HG03575 (cell line): ENCODE measurements at regions not wholly inside any gene's neighbourhood (a gene's known extent, or its start where the extent isn't known, plus 50 kb on each side); places are given as distances from the start of the nearest gene placed in this dataset.

Experiments
- ATAC-seq: cut with Tn5 transposase; IDR thresholded peaks from one replicate; pipeline ENCODE4 v1.9.1; 2021; ENCODE audit not compliant: unreplicated experiment, insufficient number of reproducible peaks, low FRiP score; ENCODE audit errors: extremely low read depth

DNA sequence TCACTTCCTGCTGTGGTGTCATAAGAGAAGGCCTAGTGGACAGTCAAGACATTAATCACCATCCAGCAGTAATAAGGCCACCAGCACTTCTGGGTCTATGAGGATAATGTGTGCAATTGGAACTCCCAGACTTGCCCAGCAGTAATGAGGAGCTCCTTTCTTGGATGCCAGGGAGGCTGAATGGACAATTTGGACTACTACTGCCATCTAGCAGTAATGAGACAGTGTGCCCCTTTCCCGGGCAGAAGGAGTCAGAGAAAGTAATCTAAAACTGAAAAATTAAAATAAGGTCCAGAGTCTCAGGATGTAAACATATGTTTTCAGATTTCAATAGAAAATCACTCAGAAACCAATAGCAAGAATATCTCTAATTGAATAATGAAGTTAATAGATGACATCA, 400.4 kb downstream of the CDC14C start:
- no peak for ATAC-seq

GRCh38 chr7:49325571-49325970, 401.2 kb downstream of the CDC14C start:
- no peak for ATAC-seq

DNA sequence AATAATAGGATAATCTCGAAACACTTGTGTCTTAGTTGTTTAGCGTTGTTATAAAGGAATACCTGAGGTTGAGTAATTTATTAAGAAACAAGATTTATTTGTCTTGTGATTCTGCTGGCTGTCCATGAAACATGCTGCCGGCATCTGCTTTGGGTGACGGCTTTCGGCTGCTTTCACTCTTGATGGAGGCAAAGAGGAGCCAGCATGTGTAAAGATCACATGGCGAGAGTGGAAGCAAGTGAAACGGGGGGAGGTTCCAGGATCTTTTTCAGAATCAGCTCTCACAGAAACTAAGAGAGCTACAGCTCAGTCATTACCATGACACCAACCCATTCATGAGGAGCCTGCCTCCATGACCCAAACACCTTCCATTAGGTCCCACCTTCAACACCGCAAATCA, 402.8 kb downstream of the CDC14C start:
- ATAC-seq: no peak

- no peak for ATAC-seq
Observed at GRCh38 chr7:49333180-49333881, 409.0 kb downstream of the CDC14C start.

GRCh38 chr7:49341849-49342248, 417.5 kb downstream of the CDC14C start:
- no peak for ATAC-seq

DNA sequence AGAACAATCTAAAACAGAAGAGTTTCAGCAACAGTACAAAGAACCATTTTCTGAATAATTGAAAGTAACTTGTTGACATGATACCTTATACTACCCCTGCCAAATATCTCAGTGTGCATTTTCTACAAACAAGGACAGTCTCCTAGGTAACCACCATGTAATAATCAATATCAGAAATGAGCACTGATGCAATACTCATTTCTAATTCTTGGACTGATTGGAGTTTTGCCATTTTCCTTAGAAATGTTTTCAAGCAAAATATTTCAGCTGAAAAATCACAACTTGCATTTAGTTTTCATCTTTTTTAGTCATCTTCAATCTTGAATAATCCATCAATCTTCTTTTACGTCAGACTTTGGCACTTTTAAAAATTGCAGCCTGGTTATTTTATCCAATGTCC, 420.2 kb downstream of the CDC14C start:
- ATAC-seq: no peak

DNA sequence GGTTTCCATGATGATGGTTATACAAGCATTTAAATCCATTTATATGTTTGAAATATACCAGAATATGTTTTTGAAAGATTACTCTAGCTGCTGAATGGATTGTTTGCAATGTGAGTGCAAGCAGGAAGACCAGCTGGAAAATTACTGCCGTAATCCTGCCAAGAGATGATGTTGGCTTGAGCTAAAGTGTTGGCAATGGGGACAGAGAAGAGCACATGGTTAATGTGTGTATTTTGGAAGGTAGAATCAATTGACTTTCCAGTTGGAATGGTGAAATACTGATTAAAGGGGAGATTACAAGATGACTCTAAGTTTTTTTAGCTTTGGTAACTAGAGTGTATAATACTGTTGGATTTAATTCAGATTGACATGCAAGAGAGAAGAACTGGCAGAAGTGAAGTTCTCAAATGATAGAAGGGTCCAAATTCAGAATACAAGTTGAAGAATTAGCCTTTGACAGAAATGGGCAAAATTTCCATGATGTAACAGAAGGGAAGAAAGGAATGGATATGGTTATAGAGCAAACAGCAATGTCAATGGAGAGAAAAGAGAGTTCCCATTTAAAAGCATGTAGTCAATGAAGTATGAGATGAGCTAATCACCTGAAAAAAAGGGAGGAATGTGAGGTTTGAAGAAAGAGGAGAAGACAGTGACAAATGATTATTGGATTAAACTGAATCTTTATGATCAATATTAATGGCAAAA, 422.0 kb downstream of the CDC14C start:
- ATAC-seq: no peak

- ATAC-seq: no peak
Observed at GRCh38 chr7:49367072-49367471, 406.4 kb upstream of the VWC2 start.

GRCh38 chr7:49371771-49372170, 401.7 kb upstream of the VWC2 start:
- no peak for ATAC-seq

GRCh38 chr7:49376817-49377375, 396.5 kb upstream of the VWC2 start:
- ATAC-seq: no peak

DNA sequence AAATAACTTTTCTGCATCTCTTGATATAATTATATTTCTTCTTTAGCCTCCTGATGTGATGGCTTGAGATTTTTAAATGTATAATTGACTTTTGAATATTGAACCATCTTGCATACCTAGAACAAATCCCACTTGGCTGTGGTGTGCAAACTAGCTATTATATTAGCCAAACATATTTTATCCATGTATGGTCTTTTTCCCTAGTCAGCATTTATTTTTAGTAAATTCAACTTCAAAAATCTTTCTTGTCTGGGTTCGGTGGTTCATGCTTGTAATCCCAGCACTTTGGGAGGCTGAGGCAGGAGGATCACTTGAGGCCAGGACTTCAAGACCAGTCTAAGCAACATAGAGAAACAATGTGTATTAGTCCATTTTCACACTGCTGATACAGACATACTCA, 386.6 kb upstream of the VWC2 start:
- no peak for ATAC-seq

DNA sequence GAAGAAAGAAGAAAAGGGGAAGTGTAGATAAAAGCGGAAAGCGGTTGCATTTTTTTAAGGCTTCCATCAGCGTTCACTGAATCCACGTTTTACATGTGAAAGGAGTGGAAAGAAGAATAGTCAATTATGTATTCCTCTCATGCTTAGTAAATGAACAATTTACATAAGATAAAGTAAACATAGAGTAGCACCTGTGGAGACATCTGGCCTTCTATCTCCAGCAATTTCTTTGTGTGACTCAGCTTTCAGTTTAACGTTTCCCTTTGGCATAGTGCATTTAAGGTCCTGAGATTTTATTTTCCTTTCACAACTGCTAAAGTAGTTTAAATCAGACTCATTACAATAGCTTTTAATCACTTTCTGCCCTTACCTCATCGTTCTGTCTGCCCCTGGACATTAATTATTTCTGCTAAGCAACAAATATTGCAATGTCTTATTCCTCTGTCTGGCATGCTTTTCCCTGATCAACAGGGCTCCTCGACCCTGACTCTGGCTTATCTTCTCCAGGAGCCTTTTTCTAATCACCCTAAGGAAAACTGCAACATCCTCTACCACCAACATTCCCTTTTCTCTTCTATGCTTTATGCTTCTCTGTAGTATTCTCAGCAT, 383.5 kb upstream of the VWC2 start:
- no peak for ATAC-seq

- ATAC-seq: no peak
Observed at GRCh38 chr7:49396229-49396628, 377.2 kb upstream of the VWC2 start.

- ATAC-seq: no peak
Observed at GRCh38 chr7:49397750-49398149, 375.7 kb upstream of the VWC2 start.

- no peak for ATAC-seq
Observed at GRCh38 chr7:49398236-49398635, 375.2 kb upstream of the VWC2 start.

DNA sequence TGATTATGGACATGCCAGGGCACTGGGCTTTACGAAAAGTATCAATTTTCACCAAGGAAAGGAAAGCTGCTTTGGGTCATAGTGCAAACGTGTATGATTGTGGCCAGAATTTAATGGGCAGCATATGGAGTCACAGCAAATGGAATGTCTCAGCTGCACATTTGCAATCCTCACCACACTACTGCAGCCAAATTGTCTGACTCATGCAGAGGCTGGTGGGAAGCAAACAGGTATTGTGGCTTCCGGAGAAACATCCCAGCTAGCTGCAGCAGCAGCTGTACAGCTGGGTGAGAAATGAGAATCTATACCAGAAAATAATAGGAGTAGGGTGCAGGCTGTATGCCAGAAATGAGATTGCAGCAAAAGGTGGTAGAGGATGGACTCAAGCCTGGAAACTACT, 374.7 kb upstream of the VWC2 start:
- ATAC-seq: no peak

DNA sequence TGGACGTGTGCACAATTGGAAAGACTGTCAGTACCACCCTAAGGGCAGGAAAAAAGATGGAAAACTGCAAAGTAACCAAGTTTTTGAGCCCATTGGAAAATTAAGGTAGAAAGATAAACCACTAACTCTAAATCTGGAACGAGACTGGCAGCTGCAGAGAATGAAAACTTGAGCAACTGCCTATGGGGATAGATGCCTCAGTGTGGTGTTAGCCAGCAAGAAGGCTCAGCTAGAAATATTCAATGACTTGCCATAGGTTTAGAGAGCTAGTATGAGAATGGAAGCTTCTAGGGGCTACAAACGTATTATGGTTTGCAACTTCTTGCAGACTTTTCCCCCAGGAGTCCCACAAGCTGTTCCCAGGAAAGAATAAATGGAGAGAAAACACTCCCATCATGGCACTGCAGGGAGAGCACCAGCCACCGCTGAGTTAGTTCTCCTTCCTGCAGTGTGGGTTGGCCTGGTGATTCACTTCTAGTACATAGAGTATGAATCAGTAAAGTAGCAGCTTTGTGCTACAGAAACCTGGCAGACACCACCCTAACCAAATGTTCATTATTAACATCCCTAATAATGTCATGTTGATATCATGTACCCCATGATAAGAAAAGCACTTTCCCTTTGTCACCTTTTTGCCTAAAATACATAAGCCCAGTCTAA, 372.4 kb upstream of the VWC2 start:
- ATAC-seq: no peak

DNA sequence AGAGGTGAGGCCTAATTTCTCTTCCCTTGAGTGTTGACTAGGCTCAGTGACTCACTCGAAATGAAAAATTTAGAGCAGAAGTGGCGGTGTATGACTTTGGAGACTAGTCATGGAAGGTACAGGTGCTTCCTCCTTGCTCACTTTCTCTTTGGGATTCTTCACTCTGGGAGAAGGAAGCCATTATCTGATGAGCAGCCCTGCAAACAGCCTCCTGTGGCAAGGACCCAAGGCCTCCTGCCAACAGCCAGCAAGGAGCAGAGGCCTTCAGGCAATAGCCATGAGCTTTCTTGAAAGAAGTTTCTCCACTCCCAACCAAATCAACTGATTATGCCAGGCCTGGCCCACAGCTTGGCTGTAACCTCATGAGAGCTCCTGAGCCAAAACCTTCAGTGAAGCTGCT, 369.6 kb upstream of the VWC2 start:
- no peak for ATAC-seq

DNA sequence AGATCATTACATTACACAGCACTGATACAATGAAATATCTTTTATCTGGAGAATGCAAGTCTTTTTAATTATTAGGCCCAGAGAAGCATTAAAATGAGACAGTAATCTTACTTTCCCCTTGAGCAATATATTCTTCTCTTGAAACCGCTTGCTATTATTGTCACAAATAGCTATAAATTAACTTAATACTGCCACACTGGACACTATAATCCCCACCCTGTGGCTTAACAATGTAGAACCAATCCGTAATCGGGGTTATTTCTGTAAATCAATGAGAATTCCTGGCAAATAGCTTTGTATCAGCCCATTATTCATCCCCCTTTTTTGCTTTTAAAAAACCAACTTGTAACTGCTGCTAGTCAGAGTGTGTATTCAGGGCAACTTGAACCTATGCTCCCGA, 366.2 kb upstream of the VWC2 start:
- ATAC-seq: no peak

GRCh38 chr7:49417034-49417433, 356.4 kb upstream of the VWC2 start:
- ATAC-seq: no peak
